ENCODE measurements at regions not wholly inside any gene's neighbourhood (a gene's known extent, or its start where the extent isn't known, plus 50 kb on each side); places are given as distances from the start of the nearest gene placed in this dataset.

DNA sequence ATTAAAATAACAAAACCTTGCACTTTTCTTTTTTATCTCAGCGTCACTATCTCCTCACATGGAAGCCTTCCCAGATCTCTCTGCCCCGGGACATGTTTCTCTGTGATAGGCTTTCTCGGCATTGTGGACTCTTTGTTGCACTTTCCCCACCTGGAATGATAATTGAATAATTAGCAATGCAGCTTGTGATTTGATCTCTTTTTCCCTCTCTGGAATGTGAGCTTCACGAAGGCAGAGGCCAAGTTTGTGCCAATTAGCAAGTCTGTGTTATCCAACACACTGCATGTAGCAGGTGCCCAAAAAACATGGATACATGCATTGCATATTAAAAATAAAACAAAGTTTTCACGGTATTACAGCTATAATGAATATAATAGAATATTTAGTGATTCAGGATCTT is 431.2 kb downstream of the HAPSTR1 start:
- no peak for TF ChIP-seq SP7 (tag by site-specific recombination; IDR thresholded peaks at IDR 0.05)
- TF ChIP-seq, protein P1, sequence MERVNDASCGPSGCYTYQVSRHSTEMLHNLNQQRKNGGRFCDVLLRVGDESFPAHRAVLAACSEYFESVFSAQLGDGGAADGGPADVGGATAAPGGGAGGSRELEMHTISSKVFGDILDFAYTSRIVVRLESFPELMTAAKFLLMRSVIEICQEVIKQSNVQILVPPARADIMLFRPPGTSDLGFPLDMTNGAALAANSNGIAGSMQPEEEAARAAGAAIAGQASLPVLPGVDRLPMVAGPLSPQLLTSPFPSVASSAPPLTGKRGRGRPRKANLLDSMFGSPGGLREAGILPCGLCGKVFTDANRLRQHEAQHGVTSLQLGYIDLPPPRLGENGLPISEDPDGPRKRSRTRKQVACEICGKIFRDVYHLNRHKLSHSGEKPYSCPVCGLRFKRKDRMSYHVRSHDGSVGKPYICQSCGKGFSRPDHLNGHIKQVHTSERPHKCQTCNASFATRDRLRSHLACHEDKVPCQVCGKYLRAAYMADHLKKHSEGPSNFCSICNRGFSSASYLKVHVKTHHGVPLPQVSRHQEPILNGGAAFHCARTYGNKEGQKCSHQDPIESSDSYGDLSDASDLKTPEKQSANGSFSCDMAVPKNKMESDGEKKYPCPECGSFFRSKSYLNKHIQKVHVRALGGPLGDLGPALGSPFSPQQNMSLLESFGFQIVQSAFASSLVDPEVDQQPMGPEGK (tag by site-specific recombination; IDR thresholded peaks at IDR 0.05): no peak
- TF ChIP-seq ZNF654 (tag by site-specific recombination; IDR thresholded peaks at IDR 0.05; ENCODE audit: low read depth): no peak
- no peak for TF ChIP-seq PRDM1 (tag by site-specific recombination; IDR thresholded peaks at IDR 0.05)
- no peak for TF ChIP-seq ZNF677 (tag by site-specific recombination; IDR thresholded peaks at IDR 0.05)
- TF ChIP-seq, protein P2, sequence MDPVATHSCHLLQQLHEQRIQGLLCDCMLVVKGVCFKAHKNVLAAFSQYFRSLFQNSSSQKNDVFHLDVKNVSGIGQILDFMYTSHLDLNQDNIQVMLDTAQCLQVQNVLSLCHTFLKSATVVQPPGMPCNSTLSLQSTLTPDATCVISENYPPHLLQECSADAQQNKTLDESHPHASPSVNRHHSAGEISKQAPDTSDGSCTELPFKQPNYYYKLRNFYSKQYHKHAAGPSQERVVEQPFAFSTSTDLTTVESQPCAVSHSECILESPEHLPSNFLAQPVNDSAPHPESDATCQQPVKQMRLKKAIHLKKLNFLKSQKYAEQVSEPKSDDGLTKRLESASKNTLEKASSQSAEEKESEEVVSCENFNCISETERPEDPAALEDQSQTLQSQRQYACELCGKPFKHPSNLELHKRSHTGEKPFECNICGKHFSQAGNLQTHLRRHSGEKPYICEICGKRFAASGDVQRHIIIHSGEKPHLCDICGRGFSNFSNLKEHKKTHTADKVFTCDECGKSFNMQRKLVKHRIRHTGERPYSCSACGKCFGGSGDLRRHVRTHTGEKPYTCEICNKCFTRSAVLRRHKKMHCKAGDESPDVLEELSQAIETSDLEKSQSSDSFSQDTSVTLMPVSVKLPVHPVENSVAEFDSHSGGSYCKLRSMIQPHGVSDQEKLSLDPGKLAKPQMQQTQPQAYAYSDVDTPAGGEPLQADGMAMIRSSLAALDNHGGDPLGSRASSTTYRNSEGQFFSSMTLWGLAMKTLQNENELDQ (tag by site-specific recombination; IDR thresholded peaks at IDR 0.05; ENCODE audit: low read depth): no peak
- Histone ChIP-seq H3K27ac (ENCODE audit: extremely low read depth, low read depth, low read length) (no peak overlapping the region), H3K36me3 (ENCODE audit: control insufficient read depth in 2 of 2, insufficient read depth in 1 of 2, low read length in 2 of 2) (no peaks in the 10 kb centered on the region), H3K4me1 (ENCODE audit: control insufficient read depth, insufficient read depth, low read length) (no peaks in the 10 kb centered on the region), H3K9me3 (ENCODE audit: control insufficient read depth, insufficient read depth, low read depth, low read length) (no peaks in the 10 kb centered on the region), H3K4me3 (ENCODE audit: low read depth, low read length) (no peak overlapping the region)
- ChIA-PET CTCF (no interaction called here), POLR2A (no interaction called here)

DNA sequence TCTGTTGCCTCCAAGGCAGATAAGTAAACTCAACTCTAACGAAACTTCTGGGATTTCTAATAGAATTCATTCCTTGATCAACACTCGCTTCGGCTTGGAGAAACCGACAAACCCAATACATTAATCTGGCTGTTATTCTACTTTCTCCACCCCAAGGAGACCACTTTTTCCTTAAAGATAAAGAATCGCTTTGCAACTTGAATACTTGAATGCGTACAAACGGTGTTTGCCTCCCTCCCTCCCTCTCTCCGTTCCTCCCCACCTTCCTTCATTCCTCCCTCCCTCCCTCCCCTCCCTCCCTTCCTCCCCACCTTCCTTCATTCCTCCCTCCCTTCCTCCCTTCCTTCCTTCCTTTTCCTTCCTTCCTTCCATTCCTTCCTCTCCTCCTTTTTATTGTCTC is 432.6 kb downstream of the HAPSTR1 start:
- Histone ChIP-seq H3K36me3 (ENCODE audit: control insufficient read depth in 2 of 2, insufficient read depth in 1 of 2, low read length in 2 of 2) (no peaks in the 10 kb centered on the region), H3K9me3 (ENCODE audit: control insufficient read depth, insufficient read depth, low read depth, low read length) (no peaks in the 10 kb centered on the region), H3K4me3 (ENCODE audit: low read depth, low read length) (no peak overlapping the region), H3K4me1 (ENCODE audit: control insufficient read depth, insufficient read depth, low read length) (no peaks in the 10 kb centered on the region), H3K27ac (ENCODE audit: extremely low read depth, low read depth, low read length) (no peak overlapping the region)
- TF ChIP-seq, protein P3, sequence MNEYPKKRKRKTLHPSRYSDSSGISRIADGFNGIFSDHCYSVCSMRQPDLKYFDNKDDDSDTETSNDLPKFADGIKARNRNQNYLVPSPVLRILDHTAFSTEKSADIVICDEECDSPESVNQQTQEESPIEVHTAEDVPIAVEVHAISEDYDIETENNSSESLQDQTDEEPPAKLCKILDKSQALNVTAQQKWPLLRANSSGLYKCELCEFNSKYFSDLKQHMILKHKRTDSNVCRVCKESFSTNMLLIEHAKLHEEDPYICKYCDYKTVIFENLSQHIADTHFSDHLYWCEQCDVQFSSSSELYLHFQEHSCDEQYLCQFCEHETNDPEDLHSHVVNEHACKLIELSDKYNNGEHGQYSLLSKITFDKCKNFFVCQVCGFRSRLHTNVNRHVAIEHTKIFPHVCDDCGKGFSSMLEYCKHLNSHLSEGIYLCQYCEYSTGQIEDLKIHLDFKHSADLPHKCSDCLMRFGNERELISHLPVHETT (tag by site-specific recombination; IDR thresholded peaks at IDR 0.05): no peak
- TF ChIP-seq ZNF155 (tag by site-specific recombination; IDR thresholded peaks at IDR 0.05): no peak
- ChIA-PET POLR2A (no interaction called here), CTCF (interaction anchor here (0.6 kb wide), 1 partner anchor 104 kb away, joined by 3 read pairs; no protein-coding TSS in a partner anchor)

DNA sequence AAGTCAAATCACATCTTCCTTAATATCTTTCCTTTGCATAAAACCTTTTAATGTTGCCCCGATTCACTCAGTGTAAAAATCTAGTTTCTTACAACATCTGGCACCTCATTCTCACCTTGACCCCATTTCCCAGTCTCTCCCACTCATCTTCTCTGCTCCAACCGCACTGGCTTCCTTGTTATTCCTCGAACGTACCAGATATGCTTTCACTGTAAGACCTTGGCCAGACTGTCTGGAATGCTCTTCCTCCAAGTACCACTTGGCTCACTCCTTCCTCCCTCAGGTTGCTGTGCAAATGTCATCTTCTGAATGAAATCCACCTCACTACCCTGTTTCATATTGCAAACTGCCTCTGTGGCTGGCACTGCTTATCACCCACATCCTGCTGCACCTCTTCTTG is 433.6 kb downstream of the HAPSTR1 start:
- TF ChIP-seq, protein P1 (tag by site-specific recombination; IDR thresholded peaks at IDR 0.05): no peak
- TF ChIP-seq, protein P4, sequence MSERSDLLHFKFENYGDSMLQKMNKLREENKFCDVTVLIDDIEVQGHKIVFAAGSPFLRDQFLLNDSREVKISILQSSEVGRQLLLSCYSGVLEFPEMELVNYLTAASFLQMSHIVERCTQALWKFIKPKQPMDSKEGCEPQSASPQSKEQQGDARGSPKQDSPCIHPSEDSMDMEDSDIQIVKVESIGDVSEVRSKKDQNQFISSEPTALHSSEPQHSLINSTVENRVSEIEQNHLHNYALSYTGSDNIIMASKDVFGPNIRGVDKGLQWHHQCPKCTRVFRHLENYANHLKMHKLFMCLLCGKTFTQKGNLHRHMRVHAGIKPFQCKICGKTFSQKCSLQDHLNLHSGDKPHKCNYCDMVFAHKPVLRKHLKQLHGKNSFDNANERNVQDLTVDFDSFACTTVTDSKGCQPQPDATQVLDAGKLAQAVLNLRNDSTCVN (tag by site-specific recombination; optimal IDR thresholded peaks at IDR 0.05): no peak
- TF ChIP-seq, protein P5, sequence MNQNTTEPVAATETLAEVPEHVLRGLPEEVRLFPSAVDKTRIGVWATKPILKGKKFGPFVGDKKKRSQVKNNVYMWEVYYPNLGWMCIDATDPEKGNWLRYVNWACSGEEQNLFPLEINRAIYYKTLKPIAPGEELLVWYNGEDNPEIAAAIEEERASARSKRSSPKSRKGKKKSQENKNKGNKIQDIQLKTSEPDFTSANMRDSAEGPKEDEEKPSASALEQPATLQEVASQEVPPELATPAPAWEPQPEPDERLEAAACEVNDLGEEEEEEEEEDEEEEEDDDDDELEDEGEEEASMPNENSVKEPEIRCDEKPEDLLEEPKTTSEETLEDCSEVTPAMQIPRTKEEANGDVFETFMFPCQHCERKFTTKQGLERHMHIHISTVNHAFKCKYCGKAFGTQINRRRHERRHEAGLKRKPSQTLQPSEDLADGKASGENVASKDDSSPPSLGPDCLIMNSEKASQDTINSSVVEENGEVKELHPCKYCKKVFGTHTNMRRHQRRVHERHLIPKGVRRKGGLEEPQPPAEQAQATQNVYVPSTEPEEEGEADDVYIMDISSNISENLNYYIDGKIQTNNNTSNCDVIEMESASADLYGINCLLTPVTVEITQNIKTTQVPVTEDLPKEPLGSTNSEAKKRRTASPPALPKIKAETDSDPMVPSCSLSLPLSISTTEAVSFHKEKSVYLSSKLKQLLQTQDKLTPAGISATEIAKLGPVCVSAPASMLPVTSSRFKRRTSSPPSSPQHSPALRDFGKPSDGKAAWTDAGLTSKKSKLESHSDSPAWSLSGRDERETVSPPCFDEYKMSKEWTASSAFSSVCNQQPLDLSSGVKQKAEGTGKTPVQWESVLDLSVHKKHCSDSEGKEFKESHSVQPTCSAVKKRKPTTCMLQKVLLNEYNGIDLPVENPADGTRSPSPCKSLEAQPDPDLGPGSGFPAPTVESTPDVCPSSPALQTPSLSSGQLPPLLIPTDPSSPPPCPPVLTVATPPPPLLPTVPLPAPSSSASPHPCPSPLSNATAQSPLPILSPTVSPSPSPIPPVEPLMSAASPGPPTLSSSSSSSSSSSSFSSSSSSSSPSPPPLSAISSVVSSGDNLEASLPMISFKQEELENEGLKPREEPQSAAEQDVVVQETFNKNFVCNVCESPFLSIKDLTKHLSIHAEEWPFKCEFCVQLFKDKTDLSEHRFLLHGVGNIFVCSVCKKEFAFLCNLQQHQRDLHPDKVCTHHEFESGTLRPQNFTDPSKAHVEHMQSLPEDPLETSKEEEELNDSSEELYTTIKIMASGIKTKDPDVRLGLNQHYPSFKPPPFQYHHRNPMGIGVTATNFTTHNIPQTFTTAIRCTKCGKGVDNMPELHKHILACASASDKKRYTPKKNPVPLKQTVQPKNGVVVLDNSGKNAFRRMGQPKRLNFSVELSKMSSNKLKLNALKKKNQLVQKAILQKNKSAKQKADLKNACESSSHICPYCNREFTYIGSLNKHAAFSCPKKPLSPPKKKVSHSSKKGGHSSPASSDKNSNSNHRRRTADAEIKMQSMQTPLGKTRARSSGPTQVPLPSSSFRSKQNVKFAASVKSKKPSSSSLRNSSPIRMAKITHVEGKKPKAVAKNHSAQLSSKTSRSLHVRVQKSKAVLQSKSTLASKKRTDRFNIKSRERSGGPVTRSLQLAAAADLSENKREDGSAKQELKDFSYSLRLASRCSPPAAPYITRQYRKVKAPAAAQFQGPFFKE (tag by site-specific recombination; IDR thresholded peaks at IDR 0.05; ENCODE audit: borderline replicate concordance): no peak
- TF ChIP-seq ZNF837 (tag by site-specific recombination; IDR thresholded peaks at IDR 0.05): no peak
- Histone ChIP-seq H3K36me3 (ENCODE audit: control insufficient read depth in 2 of 2, insufficient read depth in 1 of 2, low read length in 2 of 2) (no peaks in the 10 kb centered on the region), H3K27ac (ENCODE audit: extremely low read depth, low read depth, low read length) (no peak overlapping the region), H3K4me1 (ENCODE audit: control insufficient read depth, insufficient read depth, low read length) (no peaks in the 10 kb centered on the region), H3K4me3 (ENCODE audit: low read depth, low read length) (no peak overlapping the region), H3K9me3 (ENCODE audit: control insufficient read depth, insufficient read depth, low read depth, low read length) (no peaks in the 10 kb centered on the region)
- ChIA-PET CTCF (interaction anchor here (0.6 kb wide), 1 partner anchor 101 kb away, joined by 3 read pairs; no protein-coding TSS in a partner anchor), POLR2A (no interaction called here)
